ENCODE measurements at regions not wholly inside any gene's neighbourhood (a gene's known extent, or its start where the extent isn't known, plus 50 kb on each side); places are given as distances from the start of the nearest gene placed in this dataset.

GRCh38 chr10:78604286-78604685 is 464.5 kb upstream of the ZMIZ1 start:
- no peak for TF ChIP-seq POLR2A (IDR thresholded peaks at IDR 0.05)
- TF ChIP-seq, protein P1, sequence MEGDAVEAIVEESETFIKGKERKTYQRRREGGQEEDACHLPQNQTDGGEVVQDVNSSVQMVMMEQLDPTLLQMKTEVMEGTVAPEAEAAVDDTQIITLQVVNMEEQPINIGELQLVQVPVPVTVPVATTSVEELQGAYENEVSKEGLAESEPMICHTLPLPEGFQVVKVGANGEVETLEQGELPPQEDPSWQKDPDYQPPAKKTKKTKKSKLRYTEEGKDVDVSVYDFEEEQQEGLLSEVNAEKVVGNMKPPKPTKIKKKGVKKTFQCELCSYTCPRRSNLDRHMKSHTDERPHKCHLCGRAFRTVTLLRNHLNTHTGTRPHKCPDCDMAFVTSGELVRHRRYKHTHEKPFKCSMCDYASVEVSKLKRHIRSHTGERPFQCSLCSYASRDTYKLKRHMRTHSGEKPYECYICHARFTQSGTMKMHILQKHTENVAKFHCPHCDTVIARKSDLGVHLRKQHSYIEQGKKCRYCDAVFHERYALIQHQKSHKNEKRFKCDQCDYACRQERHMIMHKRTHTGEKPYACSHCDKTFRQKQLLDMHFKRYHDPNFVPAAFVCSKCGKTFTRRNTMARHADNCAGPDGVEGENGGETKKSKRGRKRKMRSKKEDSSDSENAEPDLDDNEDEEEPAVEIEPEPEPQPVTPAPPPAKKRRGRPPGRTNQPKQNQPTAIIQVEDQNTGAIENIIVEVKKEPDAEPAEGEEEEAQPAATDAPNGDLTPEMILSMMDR (IDR thresholded peaks at IDR 0.05 in 4 of 5, conservative IDR thresholded peaks at IDR 0.05 in 1 of 5) = no peak

Data from gastrocnemius medialis (tissue), 4 donors.